HepG2 (cell line): ENCODE measurements at regions not wholly inside any gene's neighbourhood (a gene's known extent, or its start where the extent isn't known, plus 50 kb on each side); places are given as distances from the start of the nearest gene placed in this dataset.

Experiments used
- FOXC1 ChIP-seq: sonication (generic); formaldehyde crosslinking; IDR thresholded peaks from 2 replicates; pipeline ENCODE4 v1.8.0; 2022; ENCODE audit warnings: mild to moderate bottlenecking, missing genetic modification reagents, borderline replicate concordance
- REL ChIP-seq: sonication (generic); formaldehyde crosslinking; conservative IDR thresholded peaks from 2 replicates; pipeline ENCODE4 v1.8.0; 2022; ENCODE audit warnings: mild to moderate bottlenecking, missing genetic modification reagents, moderate library complexity
- TF ChIP-seq, protein P1 (sequence below): sonication (generic); formaldehyde crosslinking; IDR thresholded peaks from 2 replicates; pipeline ENCODE4 v1.4.0; 2020; ENCODE audit warnings: mild to moderate bottlenecking, missing genetic modification reagents, borderline replicate concordance
- TF ChIP-seq, protein P2 (sequence below): IDR thresholded peaks from 2 replicates; pipeline ENCODE4 v1.6.1; 2016; ENCODE audit warnings: low read depth, borderline replicate concordance
- TF ChIP-seq, protein P3 (sequence below): sonication (generic); formaldehyde crosslinking; IDR thresholded peaks from 2 replicates; pipeline ENCODE4 v1.9.0; 2021; ENCODE audit warnings: missing genetic modification reagents, borderline replicate concordance
- TF ChIP-seq, protein P4 (sequence below): sonication (generic); formaldehyde crosslinking; IDR thresholded peaks from 2 replicates; pipeline ENCODE4 v1.4.0; 2020; ENCODE audit warnings: missing genetic modification reagents, low read depth, mild to moderate bottlenecking, borderline replicate concordance
- TF ChIP-seq, protein P5 (sequence below): sonication (generic); formaldehyde crosslinking; IDR thresholded peaks from 2 replicates; pipeline ENCODE4 v1.8.0; 2022; ENCODE audit warnings: missing genetic modification reagents, mild to moderate bottlenecking, borderline replicate concordance

DNA sequence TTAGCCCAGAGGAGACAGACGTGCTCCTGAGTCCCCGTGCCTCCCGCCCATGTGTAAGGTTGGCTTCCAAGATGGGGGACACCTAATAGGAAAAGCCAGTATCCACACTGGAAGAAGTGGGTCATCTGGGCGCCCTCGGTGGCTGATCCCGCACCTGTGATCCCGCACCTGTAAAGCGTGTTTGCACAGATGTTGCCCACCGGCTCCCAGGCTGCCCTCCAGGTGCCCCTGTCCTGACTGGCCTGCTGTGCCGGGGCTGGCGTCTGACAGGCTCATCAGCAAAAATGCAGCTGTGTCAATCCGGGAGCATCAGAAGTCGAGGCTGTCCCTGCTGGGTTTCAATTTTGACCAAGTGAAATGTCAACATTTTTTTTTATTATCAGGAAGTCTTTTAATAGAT is 88.5 kb downstream of the IRX1 start (continued):
- TF ChIP-seq, protein P1, sequence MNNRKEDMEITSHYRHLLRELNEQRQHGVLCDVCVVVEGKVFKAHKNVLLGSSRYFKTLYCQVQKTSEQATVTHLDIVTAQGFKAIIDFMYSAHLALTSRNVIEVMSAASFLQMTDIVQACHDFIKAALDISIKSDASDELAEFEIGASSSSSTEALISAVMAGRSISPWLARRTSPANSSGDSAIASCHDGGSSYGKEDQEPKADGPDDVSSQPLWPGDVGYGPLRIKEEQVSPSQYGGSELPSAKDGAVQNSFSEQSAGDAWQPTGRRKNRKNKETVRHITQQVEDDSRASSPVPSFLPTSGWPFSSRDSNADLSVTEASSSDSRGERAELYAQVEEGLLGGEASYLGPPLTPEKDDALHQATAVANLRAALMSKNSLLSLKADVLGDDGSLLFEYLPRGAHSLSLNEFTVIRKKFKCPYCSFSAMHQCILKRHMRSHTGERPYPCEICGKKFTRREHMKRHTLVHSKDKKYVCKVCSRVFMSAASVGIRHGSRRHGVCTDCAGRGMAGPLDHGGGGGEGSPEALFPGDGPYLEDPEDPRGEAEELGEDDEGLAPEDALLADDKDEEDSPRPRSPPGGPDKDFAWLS (CRISPR knock-in tag): no peak
- TF ChIP-seq REL (CRISPR knock-in tag): no peak
- TF ChIP-seq FOXC1 (CRISPR knock-in tag): no peak
- TF ChIP-seq, protein P2, sequence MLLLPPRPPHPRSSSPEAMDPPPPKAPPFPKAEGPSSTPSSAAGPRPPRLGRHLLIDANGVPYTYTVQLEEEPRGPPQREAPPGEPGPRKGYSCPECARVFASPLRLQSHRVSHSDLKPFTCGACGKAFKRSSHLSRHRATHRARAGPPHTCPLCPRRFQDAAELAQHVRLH (CRISPR knock-in tag): no peak
- TF ChIP-seq, protein P3, sequence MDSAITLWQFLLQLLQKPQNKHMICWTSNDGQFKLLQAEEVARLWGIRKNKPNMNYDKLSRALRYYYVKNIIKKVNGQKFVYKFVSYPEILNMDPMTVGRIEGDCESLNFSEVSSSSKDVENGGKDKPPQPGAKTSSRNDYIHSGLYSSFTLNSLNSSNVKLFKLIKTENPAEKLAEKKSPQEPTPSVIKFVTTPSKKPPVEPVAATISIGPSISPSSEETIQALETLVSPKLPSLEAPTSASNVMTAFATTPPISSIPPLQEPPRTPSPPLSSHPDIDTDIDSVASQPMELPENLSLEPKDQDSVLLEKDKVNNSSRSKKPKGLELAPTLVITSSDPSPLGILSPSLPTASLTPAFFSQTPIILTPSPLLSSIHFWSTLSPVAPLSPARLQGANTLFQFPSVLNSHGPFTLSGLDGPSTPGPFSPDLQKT (CRISPR knock-in tag): no peak
- TF ChIP-seq, protein P4, sequence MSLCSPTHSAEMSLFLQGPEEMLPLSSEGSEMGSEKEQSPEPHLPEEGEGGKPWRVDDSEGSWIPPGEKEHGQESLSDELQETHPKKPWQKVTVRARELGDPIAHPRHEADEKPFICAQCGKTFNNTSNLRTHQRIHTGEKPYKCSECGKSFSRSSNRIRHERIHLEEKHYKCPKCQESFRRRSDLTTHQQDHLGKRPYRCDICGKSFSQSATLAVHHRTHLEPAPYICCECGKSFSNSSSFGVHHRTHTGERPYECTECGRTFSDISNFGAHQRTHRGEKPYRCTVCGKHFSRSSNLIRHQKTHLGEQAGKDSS (CRISPR knock-in tag): no peak
- TF ChIP-seq, protein P5, sequence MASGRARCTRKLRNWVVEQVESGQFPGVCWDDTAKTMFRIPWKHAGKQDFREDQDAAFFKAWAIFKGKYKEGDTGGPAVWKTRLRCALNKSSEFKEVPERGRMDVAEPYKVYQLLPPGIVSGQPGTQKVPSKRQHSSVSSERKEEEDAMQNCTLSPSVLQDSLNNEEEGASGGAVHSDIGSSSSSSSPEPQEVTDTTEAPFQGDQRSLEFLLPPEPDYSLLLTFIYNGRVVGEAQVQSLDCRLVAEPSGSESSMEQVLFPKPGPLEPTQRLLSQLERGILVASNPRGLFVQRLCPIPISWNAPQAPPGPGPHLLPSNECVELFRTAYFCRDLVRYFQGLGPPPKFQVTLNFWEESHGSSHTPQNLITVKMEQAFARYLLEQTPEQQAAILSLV (CRISPR knock-in tag): no peak
